HL-60 (cell line): ENCODE measurements at regions not wholly inside any gene's neighbourhood (a gene's known extent, or its start where the extent isn't known, plus 50 kb on each side); places are given as distances from the start of the nearest gene placed in this dataset.

Experiments
- DNase-seq, 2 experiments: peaks; one replicate each; pipeline ENCODE4 v3.0.0-alpha.2; 2010 to 2020; ENCODE audit warnings: low read depth in 1 of 2, low spot score in 1 of 2
- H3K27ac ChIP-seq: fragments of 250-450 bp; sonication (Bioruptor Pico); replicated peaks from 2 replicates; pipeline ENCODE4 v1.5.1; 2020; ENCODE audit warnings: mild to moderate bottlenecking, moderate library complexity
- H3K27me3 ChIP-seq: fragments of 250-450 bp; sonication (Bioruptor Pico); 2 replicates; pipeline ENCODE4 v1.5.1; 2021; ENCODE audit warnings: mild to moderate bottlenecking, moderate library complexity; ENCODE audit not compliant: insufficient read depth, poor library complexity, severe bottlenecking
- H3K4me3 ChIP-seq: replicated peaks from 2 replicates; pipeline ENCODE4 v1.5.1; 2011; ENCODE audit warnings: mild to moderate bottlenecking, control low read depth, low read length; ENCODE audit not compliant: insufficient read depth
- CTCF ChIP-seq: IDR thresholded peaks from one replicate; pipeline ENCODE4 v1.5.1; 2011; ENCODE audit warnings: low read length, control low read depth, inconsistent platforms; ENCODE audit not compliant: insufficient read depth
- GABPA ChIP-seq: IDR thresholded peaks from 2 replicates; pipeline ENCODE4 v1.6.1; 2012; ENCODE audit warnings: low read depth
- POLR2AphosphoS5 ChIP-seq: IDR thresholded peaks from 2 replicates; pipeline ENCODE4 v1.6.1; 2012; ENCODE audit warnings: low read depth
- SPI1 ChIP-seq: IDR thresholded peaks from 2 replicates; pipeline ENCODE4 v1.6.1; 2012; ENCODE audit warnings: low read depth, mild to moderate bottlenecking, borderline replicate concordance
- TF ChIP-seq, protein P1 (sequence below): IDR thresholded peaks from 2 replicates; pipeline ENCODE4 v1.6.1; 2012; ENCODE audit warnings: low read depth; ENCODE audit not compliant: insufficient replicate concordance

DNA sequence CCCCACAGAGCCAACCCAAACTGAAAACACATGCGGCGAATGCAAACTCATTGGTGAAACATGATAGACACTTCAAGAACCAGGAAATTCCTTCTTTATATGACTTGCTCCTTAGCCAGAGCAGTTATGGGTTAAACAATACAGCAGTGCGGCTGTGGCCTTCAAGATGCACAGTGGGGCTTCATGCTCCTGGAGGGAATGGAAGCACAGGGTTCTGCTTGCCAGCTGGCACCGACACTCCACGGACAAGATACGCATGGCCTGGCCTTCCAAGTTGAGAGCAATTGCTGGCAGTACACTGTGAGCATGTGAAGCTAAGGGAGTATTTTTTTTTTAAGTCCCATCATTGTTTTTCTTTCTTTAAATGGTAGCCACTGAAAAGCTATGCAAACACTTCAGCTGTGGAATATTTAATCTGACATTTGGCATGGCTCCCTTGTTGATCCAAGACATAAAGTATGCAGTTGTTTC is 451.6 kb upstream of the CD180 start:
- DNase-seq: no peak
- Histone ChIP-seq H3K27ac (no peak overlapping the region), H3K4me3 (no peak overlapping the region), H3K27me3 (no peaks in the 10 kb centered on the region)
- TF ChIP-seq GABPA (no peak), CTCF (no peak), SPI1 (no peak), POLR2AphosphoS5 (no peak)
- TF ChIP-seq, protein P1, sequence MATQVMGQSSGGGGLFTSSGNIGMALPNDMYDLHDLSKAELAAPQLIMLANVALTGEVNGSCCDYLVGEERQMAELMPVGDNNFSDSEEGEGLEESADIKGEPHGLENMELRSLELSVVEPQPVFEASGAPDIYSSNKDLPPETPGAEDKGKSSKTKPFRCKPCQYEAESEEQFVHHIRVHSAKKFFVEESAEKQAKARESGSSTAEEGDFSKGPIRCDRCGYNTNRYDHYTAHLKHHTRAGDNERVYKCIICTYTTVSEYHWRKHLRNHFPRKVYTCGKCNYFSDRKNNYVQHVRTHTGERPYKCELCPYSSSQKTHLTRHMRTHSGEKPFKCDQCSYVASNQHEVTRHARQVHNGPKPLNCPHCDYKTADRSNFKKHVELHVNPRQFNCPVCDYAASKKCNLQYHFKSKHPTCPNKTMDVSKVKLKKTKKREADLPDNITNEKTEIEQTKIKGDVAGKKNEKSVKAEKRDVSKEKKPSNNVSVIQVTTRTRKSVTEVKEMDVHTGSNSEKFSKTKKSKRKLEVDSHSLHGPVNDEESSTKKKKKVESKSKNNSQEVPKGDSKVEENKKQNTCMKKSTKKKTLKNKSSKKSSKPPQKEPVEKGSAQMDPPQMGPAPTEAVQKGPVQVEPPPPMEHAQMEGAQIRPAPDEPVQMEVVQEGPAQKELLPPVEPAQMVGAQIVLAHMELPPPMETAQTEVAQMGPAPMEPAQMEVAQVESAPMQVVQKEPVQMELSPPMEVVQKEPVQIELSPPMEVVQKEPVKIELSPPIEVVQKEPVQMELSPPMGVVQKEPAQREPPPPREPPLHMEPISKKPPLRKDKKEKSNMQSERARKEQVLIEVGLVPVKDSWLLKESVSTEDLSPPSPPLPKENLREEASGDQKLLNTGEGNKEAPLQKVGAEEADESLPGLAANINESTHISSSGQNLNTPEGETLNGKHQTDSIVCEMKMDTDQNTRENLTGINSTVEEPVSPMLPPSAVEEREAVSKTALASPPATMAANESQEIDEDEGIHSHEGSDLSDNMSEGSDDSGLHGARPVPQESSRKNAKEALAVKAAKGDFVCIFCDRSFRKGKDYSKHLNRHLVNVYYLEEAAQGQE: no peak

DNA sequence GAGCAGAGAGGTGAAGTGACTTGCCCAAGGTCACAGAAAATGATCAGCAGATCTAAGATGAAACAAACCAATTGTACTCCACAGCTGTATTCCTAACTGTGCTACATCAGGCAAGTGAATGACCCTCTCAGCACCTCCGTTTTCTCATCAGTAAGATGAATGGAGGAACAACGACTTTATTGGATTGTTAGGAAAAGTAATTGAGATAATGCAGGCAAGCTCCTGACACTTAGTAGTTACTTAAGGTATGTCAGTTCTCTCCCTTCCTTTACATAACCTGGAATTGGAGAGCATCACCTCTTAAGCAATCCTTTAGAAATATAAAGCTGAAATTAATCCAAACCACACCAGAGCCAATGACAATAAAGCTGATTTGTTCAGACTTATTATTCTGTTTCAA is 451.2 kb upstream of the CD180 start:
- Histone ChIP-seq H3K4me3 (no peak overlapping the region), H3K27ac (no peak overlapping the region), H3K27me3 (no peaks in the 10 kb centered on the region)
- TF ChIP-seq, protein P1: no peak
- TF ChIP-seq POLR2AphosphoS5 (no peak), CTCF (no peak), GABPA (no peak), SPI1 (no peak)
- no peak for DNase-seq

DNA sequence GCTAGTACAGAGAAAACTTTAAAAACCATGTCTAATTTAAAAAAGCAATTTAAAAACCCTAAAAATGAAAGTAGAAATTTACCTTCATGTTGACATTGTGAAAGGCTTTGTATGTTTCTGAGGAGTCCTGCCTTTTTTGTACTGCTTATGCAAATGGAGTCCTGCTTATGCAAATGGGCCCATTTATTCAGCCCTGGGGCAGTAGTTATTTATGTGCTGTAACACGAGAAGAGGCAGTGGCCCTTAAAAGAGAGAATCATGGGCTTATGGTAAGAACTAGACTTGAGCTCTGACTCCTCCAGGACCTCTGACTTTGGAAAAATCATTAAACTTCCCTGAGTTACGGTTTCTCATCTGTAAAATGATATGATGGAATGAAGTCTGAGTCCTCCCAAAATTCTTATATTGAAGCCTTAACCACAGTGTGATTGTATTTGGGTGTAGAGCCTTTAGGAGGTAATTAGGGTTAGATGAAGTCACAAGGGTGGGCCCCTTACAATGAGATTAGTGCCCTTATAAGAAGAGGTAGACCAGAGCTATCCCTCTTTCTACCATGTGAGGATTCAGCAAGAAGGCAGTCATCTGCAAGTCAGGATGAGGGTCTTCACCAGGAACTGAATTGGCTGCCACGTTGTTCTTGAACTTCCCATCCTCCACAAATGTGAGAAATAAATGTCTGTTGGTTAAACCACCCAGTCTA is 447.8 kb upstream of the CD180 start:
- Histone ChIP-seq H3K4me3 (no peak overlapping the region), H3K27me3 (no peaks in the 10 kb centered on the region), H3K27ac (no peak overlapping the region)
- no peak for TF ChIP-seq GABPA
- TF ChIP-seq SPI1: no peak
- TF ChIP-seq CTCF: no peak
- TF ChIP-seq POLR2AphosphoS5: no peak
- TF ChIP-seq, protein P1: no peak
- DNase-seq: no peak
